ENCODE measurements at regions not wholly inside any gene's neighbourhood (a gene's known extent, or its start where the extent isn't known, plus 50 kb on each side); places are given as distances from the start of the nearest gene placed in this dataset.

DNA sequence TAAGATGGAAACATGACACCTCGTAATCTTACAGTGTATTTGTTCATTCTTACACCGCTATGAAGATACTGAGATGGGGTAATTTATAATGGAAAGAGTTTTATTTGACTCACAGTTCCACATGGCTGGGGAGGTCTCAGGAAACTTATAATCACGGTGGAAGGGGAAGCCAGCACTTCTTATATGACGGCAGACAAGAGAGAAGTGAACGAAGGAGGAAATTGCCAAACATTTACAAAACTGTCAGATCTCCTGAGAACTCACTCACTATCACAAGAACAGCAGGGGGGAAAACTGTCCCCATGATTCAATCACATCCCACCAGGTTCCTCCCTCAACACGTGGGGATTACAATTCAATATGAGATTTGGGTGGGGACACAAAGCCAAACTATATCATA is 282.3 kb downstream of the HGF start:
- Mint-ChIP-seq H3K27ac (no peak overlapping the region), H3K27me3 (no peaks in the 10 kb centered on the region)
- 44% methylated on average over 3 of the region's 6 CpGs for WGBS (ENCODE audit: insufficient coverage)

DNA sequence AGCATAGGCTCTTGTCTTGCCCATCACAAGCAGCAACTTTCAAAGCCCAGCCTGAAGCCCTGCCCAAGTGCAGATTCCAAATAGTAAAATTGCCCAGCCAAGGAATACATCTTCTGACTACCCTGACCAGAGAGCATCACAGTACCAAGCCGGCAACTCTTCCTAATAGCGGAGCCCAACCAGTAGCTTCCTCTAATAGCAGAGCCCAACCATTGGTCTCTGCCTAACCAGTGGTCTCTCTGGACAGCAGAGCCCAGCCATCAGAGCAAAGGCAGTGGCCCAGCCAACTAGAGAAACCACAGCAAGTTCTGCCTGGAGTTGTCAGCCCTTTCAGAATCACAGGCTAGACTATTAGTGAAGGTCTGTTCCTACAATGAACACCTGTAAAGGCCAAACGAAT is 285.6 kb downstream of the HGF start:
- no peak for TF ChIP-seq EZH2 (IDR thresholded peaks at IDR 0.05; ENCODE audit: borderline replicate concordance, insufficient read depth, low read depth, low read length, poor library complexity, severe bottlenecking)
- TF ChIP-seq, protein P1, sequence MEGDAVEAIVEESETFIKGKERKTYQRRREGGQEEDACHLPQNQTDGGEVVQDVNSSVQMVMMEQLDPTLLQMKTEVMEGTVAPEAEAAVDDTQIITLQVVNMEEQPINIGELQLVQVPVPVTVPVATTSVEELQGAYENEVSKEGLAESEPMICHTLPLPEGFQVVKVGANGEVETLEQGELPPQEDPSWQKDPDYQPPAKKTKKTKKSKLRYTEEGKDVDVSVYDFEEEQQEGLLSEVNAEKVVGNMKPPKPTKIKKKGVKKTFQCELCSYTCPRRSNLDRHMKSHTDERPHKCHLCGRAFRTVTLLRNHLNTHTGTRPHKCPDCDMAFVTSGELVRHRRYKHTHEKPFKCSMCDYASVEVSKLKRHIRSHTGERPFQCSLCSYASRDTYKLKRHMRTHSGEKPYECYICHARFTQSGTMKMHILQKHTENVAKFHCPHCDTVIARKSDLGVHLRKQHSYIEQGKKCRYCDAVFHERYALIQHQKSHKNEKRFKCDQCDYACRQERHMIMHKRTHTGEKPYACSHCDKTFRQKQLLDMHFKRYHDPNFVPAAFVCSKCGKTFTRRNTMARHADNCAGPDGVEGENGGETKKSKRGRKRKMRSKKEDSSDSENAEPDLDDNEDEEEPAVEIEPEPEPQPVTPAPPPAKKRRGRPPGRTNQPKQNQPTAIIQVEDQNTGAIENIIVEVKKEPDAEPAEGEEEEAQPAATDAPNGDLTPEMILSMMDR (IDR thresholded peaks at IDR 0.05), result no peak
- Mint-ChIP-seq H3K4me1 (no peaks in the 10 kb centered on the region), H3K27ac (no peak overlapping the region), H3K4me3 (no peak overlapping the region), H3K27me3 (no peaks in the 10 kb centered on the region), H3K9me3 (ENCODE audit: insufficient read depth) (no peaks in the 10 kb centered on the region)
- ATAC-seq (ENCODE audit: low read depth), result no peak
- Histone ChIP-seq H3K9me3 (ENCODE audit: control extremely low read depth in 1 of 3, control insufficient read depth in 2 of 3, insufficient read depth in 1 of 3, low read length in 2 of 3) (no peaks in the 10 kb centered on the region), H3K4me2 (replicated peaks; ENCODE audit: low read depth, low read length, poor library complexity, severe bottlenecking) (no peak overlapping the region), H3K4me3 (ENCODE audit: control extremely low read depth in 1 of 5, extremely low read depth in 1 of 5, insufficient read depth in 1 of 5, low read depth in 2 of 5, low read length in 4 of 5) (no peak overlapping the region), H2AFZ (ENCODE audit: insufficient read depth, low read depth, low read length, poor library complexity, severe bottlenecking) (no peak overlapping the region), H3K4me1 (ENCODE audit: control insufficient read depth in 2 of 2, insufficient read depth in 2 of 2, low read length in 2 of 2) (no peaks in the 10 kb centered on the region), H4K20me1 (ENCODE audit: control insufficient read depth, insufficient read depth, low read length, poor library complexity, severe bottlenecking) (no peaks in the 10 kb centered on the region), H3K36me3 (replicated peaks in 1 of 2; ENCODE audit: control extremely low read depth in 1 of 2, control insufficient read depth in 1 of 2, extremely low read depth in 1 of 2, insufficient read depth in 2 of 2, low read length in 1 of 2) (no peaks in the 10 kb centered on the region), H3K79me2 (ENCODE audit: control insufficient read depth, insufficient read depth, low read length) (no peaks in the 10 kb centered on the region), H3K27me3 (replicated peaks in 1 of 4; ENCODE audit: control extremely low read depth in 1 of 4, control insufficient read depth in 3 of 4, insufficient read depth in 4 of 4, low read length in 3 of 4) (no peaks in the 10 kb centered on the region), H3K27ac (ENCODE audit: low read length in 2 of 2) (no peak overlapping the region), H3K9ac (ENCODE audit: low read length) (no peak overlapping the region)
- no peak for DNase-seq
- CTCF ChIA-PET, result interaction anchor here (0.9 to 1.2 kb wide), 2 partner anchors 9 to 17 kb away, joined by 3 read pairs; no protein-coding TSS in a partner anchor
- 61% methylated on average over 2 of the region's 3 CpGs for WGBS (ENCODE audit: insufficient coverage)
- intact Hi-C loops (cut with micrococcal nuclease), result no loop called here
- POLR2A ChIA-PET, result no interaction called here

More for the DNA sequence above, 282.3 kb downstream of the HGF start:
- Histone ChIP-seq H3K9ac (ENCODE audit: low read length) (no peak overlapping the region), H3K4me3 (ENCODE audit: control extremely low read depth in 1 of 5, extremely low read depth in 1 of 5, insufficient read depth in 1 of 5, low read depth in 2 of 5, low read length in 4 of 5) (no peak overlapping the region), H3K27ac (ENCODE audit: low read length in 2 of 2) (no peak overlapping the region), H3K4me2 (replicated peaks; ENCODE audit: low read depth, low read length, poor library complexity, severe bottlenecking) (no peak overlapping the region), H3K36me3 (replicated peaks in 1 of 2; ENCODE audit: control extremely low read depth in 1 of 2, control insufficient read depth in 1 of 2, extremely low read depth in 1 of 2, insufficient read depth in 2 of 2, low read length in 1 of 2) (no peaks in the 10 kb centered on the region), H2AFZ (ENCODE audit: insufficient read depth, low read depth, low read length, poor library complexity, severe bottlenecking) (no peak overlapping the region), H3K9me3 (ENCODE audit: control extremely low read depth in 1 of 3, control insufficient read depth in 2 of 3, insufficient read depth in 1 of 3, low read length in 2 of 3) (no peaks in the 10 kb centered on the region), H3K4me1 (ENCODE audit: control insufficient read depth in 2 of 2, insufficient read depth in 2 of 2, low read length in 2 of 2) (no peaks in the 10 kb centered on the region), H3K79me2 (ENCODE audit: control insufficient read depth, insufficient read depth, low read length) (no peaks in the 10 kb centered on the region), H3K27me3 (replicated peaks in 1 of 4; ENCODE audit: control extremely low read depth in 1 of 4, control insufficient read depth in 3 of 4, insufficient read depth in 4 of 4, low read length in 3 of 4) (no peaks in the 10 kb centered on the region), H4K20me1 (ENCODE audit: control insufficient read depth, insufficient read depth, low read length, poor library complexity, severe bottlenecking) (no peaks in the 10 kb centered on the region)
- ChIA-PET CTCF (no interaction called here), POLR2A (no interaction called here)
- ATAC-seq (ENCODE audit: low read depth), result no peak
- TF ChIP-seq, protein P1 (IDR thresholded peaks at IDR 0.05), result no peak
- no peak for TF ChIP-seq EZH2 (IDR thresholded peaks at IDR 0.05; ENCODE audit: borderline replicate concordance, insufficient read depth, low read depth, low read length, poor library complexity, severe bottlenecking)
- Mint-ChIP-seq H3K4me3 (no peak overlapping the region), H3K4me1 (no peaks in the 10 kb centered on the region), H3K9me3 (ENCODE audit: insufficient read depth) (no peaks in the 10 kb centered on the region)
- intact Hi-C loops (cut with micrococcal nuclease), result no loop called here
- no peak for DNase-seq

All from B cell (primary cell).